ENCODE measurements at regions not wholly inside any gene's neighbourhood (a gene's known extent, or its start where the extent isn't known, plus 50 kb on each side); places are given as distances from the start of the nearest gene placed in this dataset.

DNA sequence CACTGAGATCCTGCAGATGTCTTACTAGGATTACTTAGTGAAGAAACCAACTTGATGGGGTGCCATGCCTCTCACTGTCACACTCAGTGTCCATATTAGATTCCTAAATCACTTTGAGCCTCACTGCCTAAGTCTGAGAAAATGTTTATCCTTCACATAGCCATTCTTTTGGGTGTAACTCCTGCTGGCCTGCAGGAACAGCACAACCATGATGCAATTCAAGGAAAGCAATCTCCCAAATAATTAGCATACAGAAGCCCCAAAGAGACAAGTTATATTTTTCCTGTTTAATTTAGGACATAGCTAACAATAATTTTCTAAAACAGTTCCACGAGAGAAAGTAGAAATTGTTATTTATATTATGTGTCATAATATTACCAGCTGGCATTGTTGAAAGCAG, 655.5 kb downstream of the KCNA4 start:
- no peaks in the 10 kb centered on the region for H3K9me3 ChIP-seq (ENCODE audit: control insufficient read depth, insufficient read depth, low read length)
- no peak overlapping the region for H3K4me2 ChIP-seq (ENCODE audit: low read length)
- H3K4me1 ChIP-seq (ENCODE audit: control insufficient read depth, low read length), result no peaks in the 10 kb centered on the region
- no peaks in the 10 kb centered on the region for H3K36me3 ChIP-seq (ENCODE audit: control insufficient read depth, low read length)
- no peaks in the 10 kb centered on the region for H4K20me1 ChIP-seq (ENCODE audit: control insufficient read depth, insufficient read depth, low read depth, low read length)
- no peaks in the 10 kb centered on the region for H3K79me2 ChIP-seq (ENCODE audit: control insufficient read depth, low read length)
- no peaks in the 10 kb centered on the region for H3F3A ChIP-seq (ENCODE audit: control insufficient read depth, insufficient read depth)
- H3K27ac ChIP-seq (ENCODE audit: low read depth, low read length), result no peak overlapping the region
- no peak overlapping the region for H3K4me3 ChIP-seq (ENCODE audit: low read length)
- no peaks in the 10 kb centered on the region for H3K27me3 ChIP-seq (ENCODE audit: control insufficient read depth, low read length)
- TF ChIP-seq, protein P1, sequence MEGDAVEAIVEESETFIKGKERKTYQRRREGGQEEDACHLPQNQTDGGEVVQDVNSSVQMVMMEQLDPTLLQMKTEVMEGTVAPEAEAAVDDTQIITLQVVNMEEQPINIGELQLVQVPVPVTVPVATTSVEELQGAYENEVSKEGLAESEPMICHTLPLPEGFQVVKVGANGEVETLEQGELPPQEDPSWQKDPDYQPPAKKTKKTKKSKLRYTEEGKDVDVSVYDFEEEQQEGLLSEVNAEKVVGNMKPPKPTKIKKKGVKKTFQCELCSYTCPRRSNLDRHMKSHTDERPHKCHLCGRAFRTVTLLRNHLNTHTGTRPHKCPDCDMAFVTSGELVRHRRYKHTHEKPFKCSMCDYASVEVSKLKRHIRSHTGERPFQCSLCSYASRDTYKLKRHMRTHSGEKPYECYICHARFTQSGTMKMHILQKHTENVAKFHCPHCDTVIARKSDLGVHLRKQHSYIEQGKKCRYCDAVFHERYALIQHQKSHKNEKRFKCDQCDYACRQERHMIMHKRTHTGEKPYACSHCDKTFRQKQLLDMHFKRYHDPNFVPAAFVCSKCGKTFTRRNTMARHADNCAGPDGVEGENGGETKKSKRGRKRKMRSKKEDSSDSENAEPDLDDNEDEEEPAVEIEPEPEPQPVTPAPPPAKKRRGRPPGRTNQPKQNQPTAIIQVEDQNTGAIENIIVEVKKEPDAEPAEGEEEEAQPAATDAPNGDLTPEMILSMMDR (IDR thresholded peaks at IDR 0.05; ENCODE audit: low read depth, low read length, poor library complexity, severe bottlenecking), result no peak
- no peak for TF ChIP-seq EZH2phosphoT487 (IDR thresholded peaks at IDR 0.05; ENCODE audit: borderline replicate concordance, low read length)
- H3K9me2 ChIP-seq (replicated peaks; ENCODE audit: control insufficient read depth, low read length), result no peaks in the 10 kb centered on the region

DNA sequence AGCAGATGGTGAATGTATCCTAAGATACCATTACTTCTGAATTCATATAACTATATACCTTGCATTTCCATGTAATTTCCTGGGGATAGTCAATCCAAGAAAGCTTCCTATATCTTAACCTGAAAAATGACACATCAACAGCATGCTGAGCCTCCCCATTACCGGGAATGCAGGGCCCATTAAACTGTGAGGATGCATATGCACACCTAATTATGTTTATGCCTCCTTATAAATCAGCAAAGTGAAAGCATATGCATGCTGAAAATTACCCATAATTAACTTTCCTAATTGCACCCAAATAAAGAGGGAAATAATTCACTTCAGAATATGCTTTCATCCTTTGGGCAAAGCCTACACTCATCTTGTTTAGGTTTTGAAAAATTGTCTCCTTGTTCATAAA, 663.0 kb downstream of the KCNA4 start:
- Histone ChIP-seq H3K36me3 (ENCODE audit: control insufficient read depth, low read length) (no peaks in the 10 kb centered on the region), H3F3A (ENCODE audit: control insufficient read depth, insufficient read depth) (no peaks in the 10 kb centered on the region), H3K79me2 (ENCODE audit: control insufficient read depth, low read length) (no peaks in the 10 kb centered on the region), H3K4me1 (ENCODE audit: control insufficient read depth, low read length) (no peaks in the 10 kb centered on the region), H3K4me2 (ENCODE audit: low read length) (no peak overlapping the region), H3K9me3 (ENCODE audit: control insufficient read depth, insufficient read depth, low read length) (no peaks in the 10 kb centered on the region), H3K27me3 (ENCODE audit: control insufficient read depth, low read length) (no peaks in the 10 kb centered on the region), H3K27ac (ENCODE audit: low read depth, low read length) (no peak overlapping the region), H3K4me3 (ENCODE audit: low read length) (no peak overlapping the region), H4K20me1 (ENCODE audit: control insufficient read depth, insufficient read depth, low read depth, low read length) (no peaks in the 10 kb centered on the region), H3K9me2 (replicated peaks; ENCODE audit: control insufficient read depth, low read length) (no peaks in the 10 kb centered on the region)
- TF ChIP-seq, protein P1 (IDR thresholded peaks at IDR 0.05; ENCODE audit: low read depth, low read length, poor library complexity, severe bottlenecking), result no peak
- TF ChIP-seq EZH2phosphoT487 (IDR thresholded peaks at IDR 0.05; ENCODE audit: borderline replicate concordance, low read length), result no peak

DNA sequence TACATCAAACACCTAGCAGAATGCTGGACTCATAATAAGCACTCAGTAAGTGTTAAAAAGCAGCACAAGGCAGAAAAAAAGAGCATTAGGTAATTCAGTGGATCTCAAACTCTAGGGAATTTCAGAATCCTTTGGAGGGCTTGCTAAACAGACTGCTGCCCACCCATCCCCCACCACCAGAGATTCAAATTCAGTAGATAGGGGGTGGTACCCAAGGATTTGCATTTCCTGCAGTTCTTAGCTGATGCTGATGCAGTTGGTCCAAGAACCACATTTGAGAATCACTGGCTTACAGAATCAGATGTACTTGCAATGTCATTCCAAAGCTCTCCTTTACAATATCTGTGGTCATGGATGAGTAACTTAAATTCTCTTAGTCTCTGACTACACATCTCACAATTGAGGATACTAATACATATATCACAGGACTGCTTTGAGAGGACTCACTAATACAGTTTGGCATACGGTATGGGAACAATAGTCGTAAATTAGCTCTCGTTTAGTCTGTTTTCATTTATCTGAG, 664.5 kb downstream of the KCNA4 start:
- TF ChIP-seq, protein P1 (IDR thresholded peaks at IDR 0.05; ENCODE audit: low read depth, low read length, poor library complexity, severe bottlenecking), result no peak
- no peak for TF ChIP-seq EZH2phosphoT487 (IDR thresholded peaks at IDR 0.05; ENCODE audit: borderline replicate concordance, low read length)
- Histone ChIP-seq H3K9me2 (replicated peaks; ENCODE audit: control insufficient read depth, low read length) (no peaks in the 10 kb centered on the region), H3K36me3 (ENCODE audit: control insufficient read depth, low read length) (no peaks in the 10 kb centered on the region), H3K4me1 (ENCODE audit: control insufficient read depth, low read length) (no peaks in the 10 kb centered on the region), H3F3A (ENCODE audit: control insufficient read depth, insufficient read depth) (no peaks in the 10 kb centered on the region), H3K9me3 (ENCODE audit: control insufficient read depth, insufficient read depth, low read length) (no peaks in the 10 kb centered on the region), H4K20me1 (ENCODE audit: control insufficient read depth, insufficient read depth, low read depth, low read length) (no peaks in the 10 kb centered on the region), H3K4me3 (ENCODE audit: low read length) (no peak overlapping the region), H3K27me3 (ENCODE audit: control insufficient read depth, low read length) (no peaks in the 10 kb centered on the region), H3K79me2 (ENCODE audit: control insufficient read depth, low read length) (no peaks in the 10 kb centered on the region), H3K4me2 (ENCODE audit: low read length) (no peak overlapping the region), H3K27ac (ENCODE audit: low read depth, low read length) (no peak overlapping the region)

Measured in DOHH2 (cell line).